Ectodermal cell (in vitro differentiated cells): ENCODE measurements at regions not wholly inside any gene's neighbourhood (a gene's known extent, or its start where the extent isn't known, plus 50 kb on each side); places are given as distances from the start of the nearest gene placed in this dataset.
"Not testable (repeated sequence)": the region's sequence is repeated elsewhere in the genome, so short reads cannot be mapped to it uniquely, and the experiment has no call there.

Experiments used
- H3K27ac ChIP-seq: 2 replicates; pipeline ENCODE4 v1.7.0; 2013; ENCODE audit warnings: mild to moderate bottlenecking, low read depth, low read length; ENCODE audit not compliant: insufficient read depth, poor library complexity, severe bottlenecking
- H3K27me3 ChIP-seq: 2 replicates; pipeline ENCODE4 v1.7.0; 2013; ENCODE audit warnings: mild to moderate bottlenecking, low read length; ENCODE audit not compliant: insufficient read depth, control insufficient read depth, poor library complexity, severe bottlenecking
- H3K36me3 ChIP-seq: one replicate; pipeline ENCODE4 v1.7.0; 2013; ENCODE audit warnings: low read length; ENCODE audit not compliant: control insufficient read depth, insufficient read depth
- H3K4me1 ChIP-seq: one replicate; pipeline ENCODE4 v1.7.0; 2013; ENCODE audit warnings: low read length; ENCODE audit not compliant: control insufficient read depth, insufficient read depth
- H3K4me3 ChIP-seq: 2 replicates; pipeline ENCODE4 v1.7.0; 2013; ENCODE audit warnings: low read depth, low read length, control low read depth; ENCODE audit not compliant: insufficient read depth
- H3K9me3 ChIP-seq: 2 replicates; pipeline ENCODE4 v1.7.0; 2013; ENCODE audit warnings: mild to moderate bottlenecking, low read length, moderate library complexity; ENCODE audit not compliant: control insufficient read depth
- WGBS, 2 experiments: methylation state at CpG; one replicate each; pipeline ENCODE4 v1.1.7; 2013; ENCODE audit warnings: missing lambda C conversion rate in 2 of 2; 5-methylcytosine and 5-hydroxymethylcytosine counted together

DNA sequence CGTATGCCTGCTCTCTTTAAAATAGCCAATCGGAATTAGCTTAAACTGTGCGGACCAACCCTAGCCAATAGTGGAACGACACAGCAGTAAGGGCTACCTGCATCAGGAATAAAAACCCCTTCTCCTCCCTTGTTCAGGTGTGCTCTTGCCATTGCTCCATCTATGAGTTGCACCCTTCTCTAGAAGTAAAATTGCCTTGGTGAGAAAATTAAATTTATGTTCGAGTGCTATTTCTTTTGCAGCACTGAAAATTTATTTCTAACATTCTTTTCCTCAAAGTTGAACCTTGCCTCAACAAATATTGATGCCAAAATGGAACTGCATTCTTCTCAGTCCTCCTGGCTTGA lies 102.5 kb upstream of the SHB start:
- Histone ChIP-seq H3K36me3 (no peaks in the 10 kb centered on the region), H3K27me3 (no peaks in the 10 kb centered on the region), H3K4me1 (peaks cover 8% of the 10 kb centered on the region), H3K4me3 (no peak overlapping the region), H3K9me3 (peaks cover 5% of the 10 kb centered on the region), H3K27ac (no peak overlapping the region)
- 89 to 94% methylated on average over 5 of the region's 5 CpGs for WGBS, 2 experiments

DNA sequence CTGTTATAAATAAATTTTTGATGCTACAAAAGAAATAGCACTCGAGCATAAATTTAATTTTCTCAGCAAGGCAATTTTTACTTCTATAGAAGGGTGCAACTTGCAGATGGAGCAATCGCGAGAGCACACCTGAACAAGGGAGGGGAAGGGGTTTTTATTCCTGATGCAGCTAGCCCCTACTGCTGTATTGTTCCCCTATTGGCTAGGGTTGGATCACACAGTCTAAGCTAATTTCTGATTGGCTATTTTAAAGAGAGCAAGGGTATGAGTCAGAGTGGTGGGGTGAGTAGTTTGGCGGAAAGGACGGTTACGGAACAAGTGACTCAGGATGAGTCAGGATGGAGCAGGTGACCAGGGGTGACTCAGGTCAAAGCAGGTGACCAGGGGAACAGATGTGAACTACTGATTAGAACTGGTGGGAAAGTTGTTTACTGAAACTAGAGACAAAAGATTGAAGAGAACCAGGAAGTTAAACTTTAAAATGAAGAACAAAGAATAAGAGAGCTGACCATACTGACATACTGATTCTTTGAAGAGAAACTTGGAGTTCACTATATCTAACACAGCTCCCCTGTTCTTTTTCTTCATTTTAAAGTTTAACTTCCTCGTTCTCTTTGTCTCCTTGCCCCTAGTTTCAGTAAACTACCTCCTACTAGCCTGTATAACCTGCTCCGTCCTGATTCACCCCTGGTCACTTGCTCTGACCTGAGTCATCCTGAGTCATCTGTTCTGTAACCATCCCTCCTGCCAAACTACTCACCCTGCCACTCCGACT lies 101.9 kb upstream of the SHB start:
- H3K27me3 ChIP-seq, H3K9me3 ChIP-seq, H3K4me1 ChIP-seq, H3K36me3 ChIP-seq, H3K4me3 ChIP-seq, H3K27ac ChIP-seq: not testable (repeated sequence)
- WGBS, 2 experiments: 94 to 97% methylated on average over 8 to 9 of the region's 9 CpGs

DNA sequence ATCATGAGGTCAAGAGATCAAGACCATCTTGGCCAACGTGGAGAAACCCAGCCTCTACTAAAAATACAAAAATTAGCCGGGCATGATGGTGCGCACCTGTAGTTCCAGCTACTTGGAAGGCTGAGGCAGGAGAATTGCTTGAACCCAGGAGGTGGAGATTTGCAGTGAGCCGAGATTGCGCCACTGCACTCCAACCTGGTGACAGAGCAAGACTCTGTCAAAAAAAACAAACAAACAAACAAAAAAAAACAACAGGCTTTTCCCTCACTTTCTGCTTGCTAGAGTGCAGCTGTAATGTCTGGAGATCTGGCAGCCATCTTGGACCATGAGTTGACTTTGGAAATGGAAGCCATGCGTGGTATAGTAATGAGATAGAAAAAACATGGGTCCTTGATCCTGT lies 101.1 kb upstream of the SHB start:
- WGBS, 2 experiments: 91 to 96% methylated on average over 6 of the region's 6 CpGs
- H3K4me3 ChIP-seq, H3K27ac ChIP-seq, H3K4me1 ChIP-seq, H3K27me3 ChIP-seq, H3K9me3 ChIP-seq, H3K36me3 ChIP-seq: not testable (repeated sequence)

DNA sequence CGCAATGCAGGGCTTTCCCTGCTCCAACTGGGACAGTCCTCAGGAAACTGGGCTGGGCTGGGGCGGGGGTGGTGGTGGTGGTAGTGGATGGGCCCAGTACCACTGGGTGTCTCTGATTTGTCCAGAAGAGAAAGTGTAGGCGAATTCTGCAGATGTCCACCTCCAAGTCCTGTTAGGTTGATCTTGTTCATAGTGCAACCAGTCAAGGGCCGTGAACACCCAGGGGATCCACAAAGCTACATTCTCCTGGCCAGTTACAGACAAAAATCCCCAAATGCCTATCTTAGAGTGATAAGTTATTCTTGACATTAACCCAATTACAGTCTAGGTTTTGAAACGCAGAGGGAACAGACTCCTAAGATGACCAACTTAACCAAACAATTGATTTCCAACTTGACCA lies 97.5 kb upstream of the SHB start:
- H3K4me3 ChIP-seq: no peak overlapping the region
- H3K27ac ChIP-seq: no peak overlapping the region
- WGBS, 2 experiments: 96 to 97% methylated on average over 5 of the region's 5 CpGs
- H3K27me3 ChIP-seq: no peaks in the 10 kb centered on the region
- H3K4me1 ChIP-seq: peaks cover 5% of the 10 kb centered on the region
- H3K9me3 ChIP-seq: peaks cover 5% of the 10 kb centered on the region
- H3K36me3 ChIP-seq: no peaks in the 10 kb centered on the region

DNA sequence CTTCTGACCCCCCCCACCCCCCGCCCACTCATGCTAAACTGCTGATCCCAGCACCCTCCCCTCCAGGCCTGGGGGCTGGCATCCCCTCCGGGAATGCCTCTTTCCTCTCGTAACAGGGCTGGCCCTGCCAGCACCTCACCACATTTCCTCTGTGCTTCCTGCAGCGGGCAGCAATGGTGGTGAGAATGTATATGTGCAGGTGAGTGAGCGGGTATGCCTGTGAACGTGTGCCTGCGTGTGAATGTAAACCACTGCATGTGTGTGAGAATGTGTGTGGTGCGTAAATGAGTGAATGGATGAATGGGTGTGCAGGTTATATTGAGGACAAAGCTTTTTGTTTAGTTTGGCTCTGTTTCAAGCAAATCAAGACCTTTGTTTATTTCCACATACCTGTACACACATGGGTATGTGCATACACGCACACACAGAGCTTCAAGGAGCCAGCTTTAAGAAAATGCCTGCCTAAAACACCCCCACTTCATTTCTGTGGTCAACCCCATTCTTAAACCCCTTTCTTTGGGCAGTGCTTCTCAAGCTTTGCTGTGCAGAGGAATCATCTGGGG lies 95.7 kb upstream of the SHB start:
- H3K27ac ChIP-seq: no peak overlapping the region
- H3K4me1 ChIP-seq: peaks cover 5% of the 10 kb centered on the region
- H3K36me3 ChIP-seq: no peaks in the 10 kb centered on the region
- no peaks in the 10 kb centered on the region for H3K27me3 ChIP-seq
- 92 to 95% methylated on average over 8 to 9 of the region's 9 CpGs for WGBS, 2 experiments
- no peaks in the 10 kb centered on the region for H3K9me3 ChIP-seq
- H3K4me3 ChIP-seq: no peak overlapping the region

DNA sequence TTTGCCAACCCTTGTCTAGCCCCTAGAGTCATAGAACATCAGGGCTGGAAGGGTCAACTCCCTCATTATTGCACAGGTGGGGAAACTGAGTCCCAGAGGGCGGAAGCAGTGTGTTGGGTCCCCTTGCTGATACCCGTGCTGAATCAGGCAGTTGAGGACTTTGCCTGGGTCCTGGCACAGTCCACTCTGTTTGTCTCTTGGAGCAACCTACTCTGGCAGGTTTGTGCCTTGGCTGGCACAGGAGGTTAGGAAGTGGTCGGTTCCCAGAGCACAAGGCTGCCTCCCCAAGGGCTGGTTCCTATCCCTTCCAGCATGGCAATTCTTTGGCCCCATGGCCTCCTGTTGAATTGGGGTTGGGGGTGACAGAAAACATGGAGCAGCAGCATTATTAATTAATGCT lies 94.5 kb upstream of the SHB start:
- peaks cover 5% of the 10 kb centered on the region for H3K4me1 ChIP-seq
- H3K4me3 ChIP-seq: no peak overlapping the region
- 94 to 96% methylated on average over 3 of the region's 3 CpGs for WGBS, 2 experiments
- no peaks in the 10 kb centered on the region for H3K36me3 ChIP-seq
- no peak overlapping the region for H3K27ac ChIP-seq
- H3K27me3 ChIP-seq: no peaks in the 10 kb centered on the region
- no peaks in the 10 kb centered on the region for H3K9me3 ChIP-seq

DNA sequence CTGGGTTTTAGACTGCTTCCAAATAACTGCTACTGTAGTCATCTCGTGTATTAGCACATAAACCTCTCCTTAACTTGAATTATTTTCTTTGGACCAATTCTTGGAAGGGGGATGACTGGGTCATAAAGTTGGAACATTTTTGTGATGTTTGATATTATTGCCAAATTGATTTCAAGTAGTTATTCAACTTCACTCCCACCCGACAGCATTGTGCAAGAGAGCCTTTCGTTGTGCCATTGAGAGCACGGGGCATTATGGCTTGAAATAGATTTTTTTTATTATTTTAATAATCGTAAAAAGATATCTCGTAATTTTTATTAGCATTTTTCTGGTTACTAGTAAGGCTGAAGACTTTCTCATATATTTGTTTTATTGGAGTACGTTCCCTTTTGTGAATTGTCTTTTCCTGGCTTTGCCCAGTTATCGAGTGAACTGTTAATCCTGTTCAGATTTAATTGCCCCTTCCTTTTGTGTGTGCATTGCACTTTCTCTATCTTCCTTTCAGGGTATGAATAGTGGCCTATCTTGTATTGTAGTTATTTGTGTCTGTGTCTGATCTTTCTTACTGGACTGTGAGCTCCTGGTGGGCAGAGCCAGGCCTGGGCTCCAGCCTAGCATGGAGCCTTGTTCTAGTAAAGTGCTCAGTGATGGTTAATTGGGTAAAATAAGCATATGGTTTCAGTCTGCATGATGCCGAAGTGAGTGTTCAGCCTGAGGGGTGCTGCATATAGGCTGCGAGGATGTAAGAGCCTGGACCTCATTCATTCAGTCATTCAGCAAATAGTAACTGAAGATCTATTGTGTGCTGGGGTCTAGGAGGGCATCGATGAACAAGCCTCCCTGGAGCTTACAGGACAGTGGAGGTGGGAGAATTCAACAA lies 93.5 kb upstream of the SHB start:
- WGBS, 2 experiments: 77 to 88% methylated on average over 6 to 11 of the region's 11 CpGs
- H3K27ac ChIP-seq: no peak overlapping the region
- H3K27me3 ChIP-seq: no peaks in the 10 kb centered on the region
- peaks cover 5% of the 10 kb centered on the region for H3K4me1 ChIP-seq
- no peaks in the 10 kb centered on the region for H3K36me3 ChIP-seq
- H3K4me3 ChIP-seq: no peak overlapping the region
- no peaks in the 10 kb centered on the region for H3K9me3 ChIP-seq

DNA sequence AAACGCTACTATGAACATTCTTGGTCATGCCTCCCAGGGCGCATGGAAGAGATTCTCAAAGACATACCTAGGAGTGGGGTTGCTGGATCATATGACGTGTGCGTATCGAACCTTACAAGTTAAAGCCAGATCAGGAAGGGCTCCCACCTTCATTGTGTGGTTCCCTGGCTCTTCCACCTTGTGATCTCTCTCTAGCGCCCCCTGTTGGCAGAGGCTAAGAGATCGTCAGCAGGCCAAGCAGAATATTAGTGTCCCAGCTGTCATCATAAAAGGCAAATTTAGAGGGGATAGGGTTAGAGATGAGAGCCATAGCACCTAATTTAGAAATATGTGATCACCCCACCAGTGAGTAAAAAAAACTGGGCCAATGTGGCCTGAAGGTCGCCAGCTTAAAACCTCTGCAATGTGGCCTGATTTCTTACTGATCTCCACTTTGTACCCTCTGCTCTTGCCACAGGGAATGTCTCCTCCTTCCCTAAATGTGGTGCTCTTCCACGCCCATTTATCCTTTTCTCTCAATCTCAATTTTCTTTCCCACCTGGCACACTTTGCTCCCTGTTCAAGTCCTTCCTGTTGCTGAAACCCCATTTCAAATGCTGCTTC lies 91.7 kb upstream of the SHB start:
- no peak overlapping the region for H3K27ac ChIP-seq
- WGBS, 2 experiments: 35 to 38% methylated on average over 9 of the region's 9 CpGs
- H3K4me1 ChIP-seq: peaks cover 5% of the 10 kb centered on the region
- H3K9me3 ChIP-seq: no peaks in the 10 kb centered on the region
- no peaks in the 10 kb centered on the region for H3K27me3 ChIP-seq
- no peak overlapping the region for H3K4me3 ChIP-seq
- H3K36me3 ChIP-seq: no peaks in the 10 kb centered on the region

DNA sequence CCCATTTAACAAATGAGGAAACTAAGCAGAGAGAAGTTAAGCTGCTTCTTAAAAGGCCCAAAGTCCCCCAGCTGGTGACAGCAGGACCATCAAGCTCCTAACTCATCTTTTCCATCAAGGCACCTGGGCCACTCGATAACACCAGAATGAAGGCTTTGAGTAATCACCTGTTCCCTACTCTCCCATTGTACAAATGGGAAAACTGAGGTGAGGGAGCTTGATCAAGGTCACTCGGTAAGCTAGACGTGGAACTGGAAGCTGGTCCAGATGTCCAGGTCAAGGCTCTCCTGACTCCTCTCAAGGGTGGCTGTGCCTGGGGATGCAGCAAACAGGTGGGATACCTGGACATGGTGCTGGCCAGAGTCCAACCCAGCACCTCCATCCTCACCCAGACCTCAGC lies 90.6 kb upstream of the SHB start:
- Histone ChIP-seq H3K4me1 (peaks cover 10% of the 10 kb centered on the region), H3K36me3 (no peaks in the 10 kb centered on the region), H3K9me3 (no peaks in the 10 kb centered on the region), H3K4me3 (no peak overlapping the region), H3K27ac (no peak overlapping the region), H3K27me3 (no peaks in the 10 kb centered on the region)
- 96 to 100% methylated on average over 3 of the region's 3 CpGs for WGBS, 2 experiments

DNA sequence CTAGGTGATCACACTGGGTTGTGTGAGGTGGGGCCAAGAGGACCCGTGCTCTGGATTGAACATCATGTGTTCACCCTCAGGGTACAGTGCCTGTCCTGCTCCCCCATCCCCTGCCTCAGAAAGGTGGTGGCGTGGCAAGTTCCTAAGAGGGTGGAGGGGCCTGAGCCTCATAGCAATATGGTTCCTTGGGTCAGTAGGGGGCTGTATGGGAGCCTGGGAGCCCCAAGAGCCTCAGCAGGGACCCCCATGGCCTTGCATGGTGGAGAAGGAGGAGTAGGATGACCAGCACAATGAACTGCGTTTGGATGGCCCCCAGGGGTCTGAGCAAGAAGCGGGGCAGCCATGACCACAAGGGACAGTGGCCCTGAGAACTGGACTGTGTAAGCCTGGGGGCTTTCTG lies 89.6 kb upstream of the SHB start:
- H3K27me3 ChIP-seq: no peaks in the 10 kb centered on the region
- WGBS, 2 experiments: 91 to 93% methylated on average over 4 of the region's 4 CpGs
- H3K9me3 ChIP-seq: no peaks in the 10 kb centered on the region
- peaks cover 10% of the 10 kb centered on the region for H3K4me1 ChIP-seq
- no peak overlapping the region for H3K4me3 ChIP-seq
- H3K36me3 ChIP-seq: no peaks in the 10 kb centered on the region
- no peak overlapping the region for H3K27ac ChIP-seq
